ENCODE measurements at regions not wholly inside any gene's neighbourhood (a gene's known extent, or its start where the extent isn't known, plus 50 kb on each side); places are given as distances from the start of the nearest gene placed in this dataset.

DNA sequence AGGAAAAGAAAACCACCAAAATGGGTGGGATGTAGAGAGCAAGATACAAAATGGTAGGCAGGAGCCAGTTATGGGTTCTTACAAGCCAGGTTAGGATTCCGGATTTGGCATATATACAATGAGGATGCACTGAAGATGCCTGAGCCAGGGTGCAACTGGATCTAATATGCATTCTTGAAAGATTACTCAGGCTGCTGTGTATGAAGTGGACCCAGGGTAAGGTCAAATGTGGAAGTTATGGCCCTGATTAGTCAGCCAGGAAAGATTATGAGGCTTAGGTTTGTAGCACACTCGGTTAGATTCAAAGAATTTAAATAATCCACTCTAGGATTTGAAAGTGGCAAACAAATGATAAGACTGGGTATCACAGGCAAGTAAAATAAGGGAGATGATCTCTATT is 1750.7 kb upstream of the FLRT2 start:
- POLR2A ChIA-PET = no interaction called here
- in situ Hi-C loops (cut with HindIII; ENCODE audit: low pct_unique_long_range_greater_than_20kb, low sequenced_read_pairs) = no loop called here
- TF ChIP-seq, protein P1, sequence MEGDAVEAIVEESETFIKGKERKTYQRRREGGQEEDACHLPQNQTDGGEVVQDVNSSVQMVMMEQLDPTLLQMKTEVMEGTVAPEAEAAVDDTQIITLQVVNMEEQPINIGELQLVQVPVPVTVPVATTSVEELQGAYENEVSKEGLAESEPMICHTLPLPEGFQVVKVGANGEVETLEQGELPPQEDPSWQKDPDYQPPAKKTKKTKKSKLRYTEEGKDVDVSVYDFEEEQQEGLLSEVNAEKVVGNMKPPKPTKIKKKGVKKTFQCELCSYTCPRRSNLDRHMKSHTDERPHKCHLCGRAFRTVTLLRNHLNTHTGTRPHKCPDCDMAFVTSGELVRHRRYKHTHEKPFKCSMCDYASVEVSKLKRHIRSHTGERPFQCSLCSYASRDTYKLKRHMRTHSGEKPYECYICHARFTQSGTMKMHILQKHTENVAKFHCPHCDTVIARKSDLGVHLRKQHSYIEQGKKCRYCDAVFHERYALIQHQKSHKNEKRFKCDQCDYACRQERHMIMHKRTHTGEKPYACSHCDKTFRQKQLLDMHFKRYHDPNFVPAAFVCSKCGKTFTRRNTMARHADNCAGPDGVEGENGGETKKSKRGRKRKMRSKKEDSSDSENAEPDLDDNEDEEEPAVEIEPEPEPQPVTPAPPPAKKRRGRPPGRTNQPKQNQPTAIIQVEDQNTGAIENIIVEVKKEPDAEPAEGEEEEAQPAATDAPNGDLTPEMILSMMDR (IDR thresholded peaks at IDR 0.05) = no peak
- TF ChIP-seq TCF7L2 (IDR thresholded peaks at IDR 0.05; ENCODE audit: low read depth, low read length) (no peak), SIN3A (IDR thresholded peaks at IDR 0.05; ENCODE audit: borderline replicate concordance, insufficient read depth, low read depth, low read length) (no peak), POLR2AphosphoS5 (IDR thresholded peaks at IDR 0.05; ENCODE audit: low read depth, low read length) (no peak)
- TF ChIP-seq, protein P2, sequence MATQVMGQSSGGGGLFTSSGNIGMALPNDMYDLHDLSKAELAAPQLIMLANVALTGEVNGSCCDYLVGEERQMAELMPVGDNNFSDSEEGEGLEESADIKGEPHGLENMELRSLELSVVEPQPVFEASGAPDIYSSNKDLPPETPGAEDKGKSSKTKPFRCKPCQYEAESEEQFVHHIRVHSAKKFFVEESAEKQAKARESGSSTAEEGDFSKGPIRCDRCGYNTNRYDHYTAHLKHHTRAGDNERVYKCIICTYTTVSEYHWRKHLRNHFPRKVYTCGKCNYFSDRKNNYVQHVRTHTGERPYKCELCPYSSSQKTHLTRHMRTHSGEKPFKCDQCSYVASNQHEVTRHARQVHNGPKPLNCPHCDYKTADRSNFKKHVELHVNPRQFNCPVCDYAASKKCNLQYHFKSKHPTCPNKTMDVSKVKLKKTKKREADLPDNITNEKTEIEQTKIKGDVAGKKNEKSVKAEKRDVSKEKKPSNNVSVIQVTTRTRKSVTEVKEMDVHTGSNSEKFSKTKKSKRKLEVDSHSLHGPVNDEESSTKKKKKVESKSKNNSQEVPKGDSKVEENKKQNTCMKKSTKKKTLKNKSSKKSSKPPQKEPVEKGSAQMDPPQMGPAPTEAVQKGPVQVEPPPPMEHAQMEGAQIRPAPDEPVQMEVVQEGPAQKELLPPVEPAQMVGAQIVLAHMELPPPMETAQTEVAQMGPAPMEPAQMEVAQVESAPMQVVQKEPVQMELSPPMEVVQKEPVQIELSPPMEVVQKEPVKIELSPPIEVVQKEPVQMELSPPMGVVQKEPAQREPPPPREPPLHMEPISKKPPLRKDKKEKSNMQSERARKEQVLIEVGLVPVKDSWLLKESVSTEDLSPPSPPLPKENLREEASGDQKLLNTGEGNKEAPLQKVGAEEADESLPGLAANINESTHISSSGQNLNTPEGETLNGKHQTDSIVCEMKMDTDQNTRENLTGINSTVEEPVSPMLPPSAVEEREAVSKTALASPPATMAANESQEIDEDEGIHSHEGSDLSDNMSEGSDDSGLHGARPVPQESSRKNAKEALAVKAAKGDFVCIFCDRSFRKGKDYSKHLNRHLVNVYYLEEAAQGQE (IDR thresholded peaks at IDR 0.05; ENCODE audit: insufficient read depth in 1 of 2, low read depth in 2 of 2, low read length in 1 of 2) = no peak
- DNase-seq (ENCODE audit: low read depth, low spot score) (no peak), ATAC-seq (no peak)
- H3K9me3 ChIP-seq (ENCODE audit: control insufficient read depth, insufficient read depth, low read depth, low read length) = no peaks in the 10 kb centered on the region
- H3K27ac ChIP-seq (ENCODE audit: low read length) = no peak overlapping the region
- intact Hi-C loops (cut with micrococcal nuclease; ENCODE audit: unreplicated experiment) = no loop called here
- H3K4me1 ChIP-seq (ENCODE audit: control insufficient read depth, insufficient read depth, low read length) = no peaks in the 10 kb centered on the region
- no TSS peak for BruUV-seq (replicated peaks)
- H3K27me3 ChIP-seq (ENCODE audit: control insufficient read depth, insufficient read depth, low read length) = no peaks in the 10 kb centered on the region
- H3K4me3 ChIP-seq (ENCODE audit: low read depth in 2 of 2, low read length in 2 of 2) = no peak overlapping the region
- CTCF ChIA-PET = no interaction called here
- H3K36me3 ChIP-seq (ENCODE audit: control insufficient read depth, insufficient read depth, low read length) = no peaks in the 10 kb centered on the region

DNA sequence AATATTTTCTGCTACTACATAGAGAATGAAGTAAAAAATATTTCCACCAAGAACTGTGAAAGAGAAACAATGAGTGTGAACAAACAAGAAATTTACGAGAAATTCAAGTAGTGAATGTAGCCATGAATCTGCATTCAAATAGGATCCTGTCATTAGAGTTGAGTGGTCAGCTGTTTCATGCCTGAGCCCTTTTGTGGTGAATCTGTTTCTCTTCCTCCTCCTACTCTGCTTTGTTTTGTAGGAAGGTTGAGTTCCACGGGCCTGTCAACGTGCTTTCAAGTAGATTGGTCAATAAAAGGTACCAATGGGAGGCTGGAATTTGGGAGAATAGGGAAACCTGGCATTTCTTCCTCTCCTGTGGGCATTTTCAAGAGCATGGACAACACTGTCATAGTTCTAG is 1749.6 kb upstream of the FLRT2 start:
- ATAC-seq (no peak), DNase-seq (ENCODE audit: low read depth, low spot score) (no peak)
- intact Hi-C loops (cut with micrococcal nuclease; ENCODE audit: unreplicated experiment) (no loop called here), in situ Hi-C loops (cut with HindIII; ENCODE audit: low pct_unique_long_range_greater_than_20kb, low sequenced_read_pairs) (no loop called here)
- Histone ChIP-seq H3K9me3 (ENCODE audit: control insufficient read depth, insufficient read depth, low read depth, low read length) (no peaks in the 10 kb centered on the region), H3K27ac (ENCODE audit: low read length) (no peak overlapping the region), H3K27me3 (ENCODE audit: control insufficient read depth, insufficient read depth, low read length) (no peaks in the 10 kb centered on the region), H3K4me1 (ENCODE audit: control insufficient read depth, insufficient read depth, low read length) (no peaks in the 10 kb centered on the region), H3K4me3 (ENCODE audit: low read depth in 2 of 2, low read length in 2 of 2) (no peak overlapping the region), H3K36me3 (ENCODE audit: control insufficient read depth, insufficient read depth, low read length) (no peaks in the 10 kb centered on the region)
- ChIA-PET CTCF (no interaction called here), POLR2A (no interaction called here)
- no TSS peak for BruUV-seq (replicated peaks)
- TF ChIP-seq, protein P2 (IDR thresholded peaks at IDR 0.05; ENCODE audit: insufficient read depth in 1 of 2, low read depth in 2 of 2, low read length in 1 of 2) = no peak
- TF ChIP-seq POLR2AphosphoS5 (IDR thresholded peaks at IDR 0.05; ENCODE audit: low read depth, low read length) = no peak
- no peak for TF ChIP-seq SIN3A (IDR thresholded peaks at IDR 0.05; ENCODE audit: borderline replicate concordance, insufficient read depth, low read depth, low read length)
- TF ChIP-seq TCF7L2 (IDR thresholded peaks at IDR 0.05; ENCODE audit: low read depth, low read length) = no peak
- TF ChIP-seq, protein P1 (IDR thresholded peaks at IDR 0.05) = no peak
